Prostate gland (tissue), 2 donors: ENCODE measurements at regions not wholly inside any gene's neighbourhood (a gene's known extent, or its start where the extent isn't known, plus 50 kb on each side); places are given as distances from the start of the nearest gene placed in this dataset.

ENCODE experiments used
- CTCF ChIP-seq, 4 experiments: fragments of 200-600 bp in 2 of 4; fragments of 450-650 bp in 2 of 4; sonication (generic) in 2 of 4; IDR thresholded peaks; 1 replicate in 3 of 4; 2 replicates in 1 of 4; pipeline ENCODE4 v1.5.1; 2016 to 2019; ENCODE audit warnings: antibody characterized with exemption in 4 of 4, mild to moderate bottlenecking in 2 of 4, moderate library complexity in 2 of 4
- POLR2AphosphoS5 ChIP-seq: sonication (generic); formaldehyde crosslinking; IDR thresholded peaks from one replicate; pipeline ENCODE4 v1.6.1; 2017; ENCODE audit warnings: antibody characterized with exemption

DNA sequence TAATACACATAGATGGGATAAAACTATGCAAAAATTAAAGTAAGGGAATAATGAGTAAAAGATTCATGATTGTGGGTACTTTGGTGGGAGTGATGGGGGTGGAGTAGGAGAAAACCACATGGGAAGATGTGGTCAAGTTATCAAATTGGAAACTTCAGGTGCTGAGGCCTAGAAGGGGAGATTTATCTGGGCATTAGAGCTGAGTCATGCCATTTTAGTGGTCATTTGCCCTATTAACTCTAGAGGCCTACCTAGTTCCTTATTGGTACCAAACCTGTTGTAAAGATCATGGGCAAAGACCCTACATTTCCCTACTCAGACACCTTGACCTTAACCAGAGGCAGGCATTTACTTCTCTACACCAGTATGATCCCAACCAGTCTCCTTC lies 125.9 kb upstream of the BCL6 start:
- no peak for TF ChIP-seq POLR2AphosphoS5
- no peak for TF ChIP-seq CTCF (IDR thresholded peaks at IDR 0.05)
